GM12872 (cell line): ENCODE measurements at regions not wholly inside any gene's neighbourhood (a gene's known extent, or its start where the extent isn't known, plus 50 kb on each side); places are given as distances from the start of the nearest gene placed in this dataset.

Experiments used
- TF ChIP-seq, protein P1 (sequence below): IDR thresholded peaks from 3 replicates; pipeline ENCODE4 v1.5.1; 2011; ENCODE audit warnings: low read depth, mild to moderate bottlenecking, low read length, moderate library complexity; ENCODE audit not compliant: insufficient read depth

DNA sequence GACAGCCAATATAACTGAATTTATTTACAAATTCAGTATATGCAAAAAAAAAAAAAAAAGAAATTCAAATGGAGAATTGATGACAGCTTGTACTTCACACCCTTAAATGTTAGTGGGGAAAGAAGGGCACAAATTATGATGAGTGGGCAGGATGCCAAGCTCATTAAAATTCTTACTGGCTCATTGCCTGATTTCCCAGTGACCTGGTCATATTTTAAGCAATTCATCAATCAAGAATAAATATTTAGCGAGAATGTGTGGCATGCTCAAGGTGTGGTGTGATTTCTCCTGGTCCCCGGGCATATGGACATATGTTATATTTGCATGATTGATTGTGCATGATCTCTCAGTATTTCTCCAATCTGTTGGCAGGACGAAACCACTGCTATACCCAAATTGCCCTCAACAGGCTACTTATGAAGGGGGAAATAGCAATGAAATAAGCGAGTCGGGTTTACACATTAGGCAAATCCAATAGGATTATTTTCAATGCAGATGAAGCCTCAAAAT is 883.0 kb downstream of the LRRTM4 start:
- TF ChIP-seq, protein P1, sequence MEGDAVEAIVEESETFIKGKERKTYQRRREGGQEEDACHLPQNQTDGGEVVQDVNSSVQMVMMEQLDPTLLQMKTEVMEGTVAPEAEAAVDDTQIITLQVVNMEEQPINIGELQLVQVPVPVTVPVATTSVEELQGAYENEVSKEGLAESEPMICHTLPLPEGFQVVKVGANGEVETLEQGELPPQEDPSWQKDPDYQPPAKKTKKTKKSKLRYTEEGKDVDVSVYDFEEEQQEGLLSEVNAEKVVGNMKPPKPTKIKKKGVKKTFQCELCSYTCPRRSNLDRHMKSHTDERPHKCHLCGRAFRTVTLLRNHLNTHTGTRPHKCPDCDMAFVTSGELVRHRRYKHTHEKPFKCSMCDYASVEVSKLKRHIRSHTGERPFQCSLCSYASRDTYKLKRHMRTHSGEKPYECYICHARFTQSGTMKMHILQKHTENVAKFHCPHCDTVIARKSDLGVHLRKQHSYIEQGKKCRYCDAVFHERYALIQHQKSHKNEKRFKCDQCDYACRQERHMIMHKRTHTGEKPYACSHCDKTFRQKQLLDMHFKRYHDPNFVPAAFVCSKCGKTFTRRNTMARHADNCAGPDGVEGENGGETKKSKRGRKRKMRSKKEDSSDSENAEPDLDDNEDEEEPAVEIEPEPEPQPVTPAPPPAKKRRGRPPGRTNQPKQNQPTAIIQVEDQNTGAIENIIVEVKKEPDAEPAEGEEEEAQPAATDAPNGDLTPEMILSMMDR = no peak

DNA sequence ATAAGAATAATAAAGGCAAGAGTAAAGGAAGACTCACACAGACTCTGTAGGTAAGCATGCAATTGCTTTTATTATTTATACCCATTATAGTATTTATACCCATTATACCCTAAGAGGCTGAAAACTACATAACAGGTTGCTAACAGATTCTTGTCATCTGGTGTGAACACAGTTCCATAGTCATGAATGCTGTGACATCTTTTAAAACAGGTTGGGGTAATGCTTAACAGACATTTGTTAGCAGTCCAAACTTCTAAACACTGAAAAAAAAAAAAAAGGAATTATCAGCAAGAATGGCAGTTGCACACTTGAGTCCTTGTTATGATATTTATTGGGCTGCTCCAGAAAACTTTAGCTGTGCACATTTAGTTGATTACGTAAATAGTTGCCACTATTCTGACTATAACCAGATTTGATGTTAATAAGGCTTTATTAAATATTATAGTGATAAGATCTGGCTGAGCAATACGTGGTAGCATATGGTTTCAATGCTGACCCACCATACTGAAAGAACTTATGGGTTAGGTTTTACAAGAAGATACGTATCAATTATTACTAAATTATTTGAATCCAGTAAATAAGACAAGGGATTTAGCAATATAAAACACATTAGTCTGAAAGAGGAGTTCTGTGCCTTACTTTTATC is 888.8 kb downstream of the LRRTM4 start:
- TF ChIP-seq, protein P1 = no peak

DNA sequence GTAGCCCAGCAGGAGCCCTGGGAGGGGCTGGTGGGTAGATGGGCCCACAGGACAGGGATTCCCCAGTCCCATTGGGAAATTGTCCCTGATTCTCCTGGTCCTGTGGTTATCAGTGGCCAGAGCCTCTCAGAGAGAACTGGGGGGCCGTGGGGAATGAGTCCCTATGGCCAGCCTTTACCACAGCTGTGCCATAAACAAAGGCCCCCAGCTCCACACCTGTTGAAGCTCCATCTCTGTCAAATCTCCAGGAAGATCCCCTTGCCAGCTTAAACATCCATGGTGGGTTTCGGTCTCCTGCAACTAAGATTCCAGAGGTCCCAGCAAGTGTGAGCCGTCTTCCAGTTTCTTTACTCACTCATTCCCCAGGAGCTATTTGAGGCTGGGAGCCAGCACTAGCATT is 897.1 kb downstream of the LRRTM4 start:
- TF ChIP-seq, protein P1 = no peak

- TF ChIP-seq, protein P1 = no peak
These were observed 902.6 kb upstream of the GCFC2 start for GRCh38 chr2:76613330-76613729.

GRCh38 chr2:76612764-76613163 is 902.0 kb upstream of the GCFC2 start:
- TF ChIP-seq, protein P1 = no peak

DNA sequence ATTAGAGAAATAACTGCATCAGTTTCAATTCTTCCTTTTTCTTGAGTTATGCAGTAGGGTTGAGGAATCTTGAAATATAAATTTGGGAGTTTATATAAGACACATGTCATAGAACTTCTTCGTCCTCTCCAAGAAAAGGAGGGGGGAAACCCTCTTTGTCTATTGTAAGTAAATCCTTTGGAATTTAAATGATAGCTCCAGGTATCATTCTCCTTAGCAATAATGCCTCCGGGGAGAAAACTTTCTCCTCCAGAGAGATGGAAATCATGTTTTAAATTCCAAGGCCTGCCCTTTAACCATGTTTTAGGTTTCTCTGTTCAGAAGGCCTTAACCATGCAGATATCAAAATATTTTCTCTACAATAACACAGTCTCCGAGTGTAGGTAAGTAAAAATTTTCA is 899.7 kb upstream of the GCFC2 start:
- TF ChIP-seq, protein P1 = no peak

- TF ChIP-seq, protein P1 = peak; percentile 82
These were observed 889.1 kb upstream of the GCFC2 start for GRCh38 chr2:76599732-76600368.
